ENCODE measurements at regions not wholly inside any gene's neighbourhood (a gene's known extent, or its start where the extent isn't known, plus 50 kb on each side); places are given as distances from the start of the nearest gene placed in this dataset.
"Not testable (repeated sequence)": the region's sequence is repeated elsewhere in the genome, so short reads cannot be mapped to it uniquely, and the experiment has no call there.

DNA sequence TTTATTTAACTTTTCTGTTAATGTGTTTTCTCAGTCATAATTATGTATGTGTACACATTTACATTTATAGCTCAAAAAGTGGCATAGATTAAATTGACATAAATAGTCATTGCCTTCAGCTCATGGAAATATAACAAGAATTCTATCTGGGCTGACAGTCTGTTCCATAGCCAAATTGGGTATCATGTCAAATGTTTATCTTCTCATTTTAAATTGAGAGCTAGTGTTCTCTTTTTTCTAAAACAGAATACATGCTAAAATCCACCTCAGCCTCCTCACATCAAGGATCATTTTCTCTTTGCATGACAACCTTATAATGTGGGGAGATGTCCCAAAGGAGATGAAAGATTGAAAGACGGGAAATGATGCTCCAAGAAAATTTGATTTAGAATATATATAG, 144.1 kb upstream of the BCHE start:
- no peak for DNase-seq (ENCODE audit: low read depth)
- TF ChIP-seq CTCF (IDR thresholded peaks at IDR 0.05; ENCODE audit: low read depth, low read length, missing control alignments), result no peak
- in situ Hi-C loops (cut with HindIII; ENCODE audit: low sequenced_read_pairs), result no loop called here
- no peak overlapping the region for H3K4me3 ChIP-seq (ENCODE audit: low read depth, low read length)

DNA sequence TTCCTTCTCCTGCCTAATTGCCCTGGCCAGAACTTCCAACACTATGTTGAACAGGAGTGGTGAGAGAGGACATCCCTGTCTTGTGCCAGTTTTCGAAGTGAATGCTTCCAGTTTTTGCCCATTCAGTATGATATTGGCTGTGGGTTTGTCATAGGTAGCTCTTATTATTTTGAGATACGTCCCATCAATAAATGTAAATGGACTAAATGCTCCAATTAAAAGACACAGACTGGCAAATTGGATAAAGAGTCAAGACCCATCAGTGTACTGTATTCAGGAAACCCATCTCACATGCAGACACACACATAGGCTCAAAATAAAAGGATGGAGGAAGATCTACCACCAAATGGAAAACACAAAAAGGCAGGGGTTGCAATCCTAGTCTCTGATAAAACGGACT, 123.6 kb upstream of the BCHE start:
- DNase-seq (ENCODE audit: low read depth); in situ Hi-C loops (cut with HindIII; ENCODE audit: low sequenced_read_pairs); H3K4me3 ChIP-seq (ENCODE audit: low read depth, low read length): not testable (repeated sequence)

DNA sequence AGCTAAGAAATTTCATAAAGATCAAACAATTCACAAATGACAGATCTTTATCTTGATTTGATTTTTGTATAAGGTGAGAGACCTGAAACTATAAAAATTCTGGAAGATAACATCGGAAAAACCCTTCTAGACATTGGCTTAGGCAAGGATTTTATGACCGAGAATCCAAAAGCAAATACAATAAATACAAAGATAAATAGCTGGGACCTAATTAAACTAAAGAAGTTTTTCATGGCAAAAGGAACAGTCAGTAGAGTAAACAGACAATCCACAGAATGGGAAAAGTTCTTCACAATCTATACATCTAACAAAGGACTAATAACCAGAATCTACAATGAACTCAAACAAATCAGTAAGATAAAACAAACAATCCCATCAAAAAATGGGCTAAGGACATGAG, 116.9 kb upstream of the BCHE start:
- DNase-seq (ENCODE audit: low read depth), result no peak
- in situ Hi-C loops (cut with HindIII; ENCODE audit: low sequenced_read_pairs), result no loop called here
- TF ChIP-seq CTCF (IDR thresholded peaks at IDR 0.05; ENCODE audit: low read depth, low read length, missing control alignments), result no peak
- no peak overlapping the region for H3K4me3 ChIP-seq (ENCODE audit: low read depth, low read length)

- in situ Hi-C loops (cut with HindIII; ENCODE audit: low sequenced_read_pairs), result no loop called here
- DNase-seq (ENCODE audit: low read depth), result no peak
- no peak for TF ChIP-seq CTCF (IDR thresholded peaks at IDR 0.05; ENCODE audit: low read depth, low read length, missing control alignments)
- H3K4me3 ChIP-seq (ENCODE audit: low read depth, low read length), result no peak overlapping the region
Measured at GRCh38 chr3:165946360-165946759, 109.1 kb upstream of the BCHE start.

GRCh38 chr3:165938986-165939540, 101.8 kb upstream of the BCHE start:
- no peak overlapping the region for H3K4me3 ChIP-seq (ENCODE audit: low read depth, low read length)
- no peak for TF ChIP-seq CTCF (IDR thresholded peaks at IDR 0.05; ENCODE audit: low read depth, low read length, missing control alignments)
- DNase-seq (ENCODE audit: low read depth), result no peak
- in situ Hi-C loops (cut with HindIII; ENCODE audit: low sequenced_read_pairs), result no loop called here

- H3K4me3 ChIP-seq (ENCODE audit: low read depth, low read length); DNase-seq (ENCODE audit: low read depth); in situ Hi-C loops (cut with HindIII; ENCODE audit: low sequenced_read_pairs): not testable (repeated sequence)
Measured at GRCh38 chr3:165936081-165936480, 98.9 kb upstream of the BCHE start.

- in situ Hi-C loops (cut with HindIII; ENCODE audit: low sequenced_read_pairs); H3K4me3 ChIP-seq (ENCODE audit: low read depth, low read length); DNase-seq (ENCODE audit: low read depth): not testable (repeated sequence)
Measured at GRCh38 chr3:165924301-165924791, 87.1 kb upstream of the BCHE start.

GRCh38 chr3:165920984-165921383, 83.8 kb upstream of the BCHE start:
- H3K4me3 ChIP-seq (ENCODE audit: low read depth, low read length), result no peak overlapping the region
- TF ChIP-seq CTCF (IDR thresholded peaks at IDR 0.05; ENCODE audit: low read depth, low read length, missing control alignments), result no peak
- in situ Hi-C loops (cut with HindIII; ENCODE audit: low sequenced_read_pairs), result no loop called here
- DNase-seq (ENCODE audit: low read depth), result no peak
